HEK293T (cell line): ENCODE measurements at regions not wholly inside any gene's neighbourhood (a gene's known extent, or its start where the extent isn't known, plus 50 kb on each side); places are given as distances from the start of the nearest gene placed in this dataset.

Experiments
- ARNT ChIP-seq: fragments of 450-650 bp; IDR thresholded peaks from 2 replicates; pipeline ENCODE4 v1.6.1; 2017; ENCODE audit warnings: mild to moderate bottlenecking
- BHLHE40 ChIP-seq: fragments of 450-650 bp; IDR thresholded peaks from 2 replicates; pipeline ENCODE4 v1.6.1; 2016; ENCODE audit warnings: mild to moderate bottlenecking, moderate library complexity, borderline replicate concordance
- CTBP1 ChIP-seq: fragments of 450-650 bp; IDR thresholded peaks from 2 replicates; pipeline ENCODE4 v1.6.1; 2016; ENCODE audit warnings: borderline replicate concordance
- ELF4 ChIP-seq: fragments of 450-650 bp; IDR thresholded peaks from 2 replicates; pipeline ENCODE4 v1.6.1; 2017; ENCODE audit warnings: antibody characterized with exemption
- FOXA1 ChIP-seq: fragments of 450-650 bp; IDR thresholded peaks from 2 replicates; pipeline ENCODE4 v1.6.1; 2016; ENCODE audit warnings: mild to moderate bottlenecking
- FOXK2 ChIP-seq: fragments of 450-650 bp; IDR thresholded peaks from 2 replicates; pipeline ENCODE4 v1.6.1; 2016; ENCODE audit warnings: mild to moderate bottlenecking
- FOXM1 ChIP-seq: fragments of 450-650 bp; IDR thresholded peaks from 2 replicates; pipeline ENCODE4 v1.6.1; 2017; ENCODE audit warnings: mild to moderate bottlenecking, borderline replicate concordance
- HDGF ChIP-seq: fragments of 450-650 bp; IDR thresholded peaks from 2 replicates; pipeline ENCODE4 v1.6.1; 2017; ENCODE audit warnings: antibody characterized with exemption, borderline replicate concordance
- NFRKB ChIP-seq: fragments of 450-650 bp; IDR thresholded peaks from 2 replicates; pipeline ENCODE4 v1.6.1; 2016; ENCODE audit warnings: mild to moderate bottlenecking, moderate library complexity
- PKNOX1 ChIP-seq: fragments of 450-650 bp; IDR thresholded peaks from 2 replicates; pipeline ENCODE4 v1.6.1; 2016
- SP1 ChIP-seq: fragments of 450-650 bp; IDR thresholded peaks from 2 replicates; pipeline ENCODE4 v1.6.1; 2017
- SUZ12 ChIP-seq: fragments of 450-650 bp; IDR thresholded peaks from 2 replicates; pipeline ENCODE4 v1.6.1; 2016; ENCODE audit warnings: mild to moderate bottlenecking
- ZNF384 ChIP-seq: fragments of 450-650 bp; IDR thresholded peaks from 2 replicates; pipeline ENCODE4 v1.6.1; 2016

- no peak for TF ChIP-seq ZNF384
- TF ChIP-seq ARNT: no peak
- TF ChIP-seq SUZ12: no peak
- no peak for TF ChIP-seq BHLHE40
- TF ChIP-seq FOXM1: no peak
- TF ChIP-seq FOXA1: no peak
- TF ChIP-seq ELF4: no peak
- TF ChIP-seq PKNOX1: no peak
- no peak for TF ChIP-seq CTBP1
- no peak for TF ChIP-seq SP1
- no peak for TF ChIP-seq NFRKB
- no peak for TF ChIP-seq FOXK2
- no peak for TF ChIP-seq HDGF
Observed at GRCh38 chr2:105627534-105627933, 117.2 kb upstream of the NCK2 start.
